H1 (cell line): ENCODE measurements at regions not wholly inside any gene's neighbourhood (a gene's known extent, or its start where the extent isn't known, plus 50 kb on each side); places are given as distances from the start of the nearest gene placed in this dataset.

Experiments used
- CTCF ChIA-PET: fragments of 300-600 bp; sonication (Branson Sonifier 250); formaldehyde crosslinking; loops from one replicate; lab custom pipeline; 2021; ENCODE audit not compliant: partially characterized antibody; lab: Charles Lee
- POLR2A ChIA-PET: fragments of 300-600 bp; sonication (Branson Sonifier 250); formaldehyde crosslinking; loops from one replicate; lab custom pipeline; 2021; ENCODE audit warnings: inconsistent platforms; ENCODE audit not compliant: partially characterized antibody; lab: Charles Lee
- DNase-seq, 2 experiments: peaks; one replicate each; pipeline versions ENCODE4 v3.0.0 to v3.0.0-alpha.2; 2010 to 2022; ENCODE audit warnings: low spot score in 2 of 2, low read depth in 1 of 2, mixed read lengths in 1 of 2
- FAIRE-seq: peaks from 2 replicates; lab custom pipeline; 2011; peaks lifted over from hg19 to GRCh38; lab: Jason Lieb, UNC
- H2AFZ ChIP-seq: 2 replicates; pipeline ENCODE4 v1.8.1; 2012; ENCODE audit warnings: low read length, inconsistent platforms
- H2AK5ac ChIP-seq: 2 replicates; pipeline ENCODE4 v1.6.1; 2013; ENCODE audit warnings: low read depth, low read length
- H2BK120ac ChIP-seq: replicated peaks from 2 replicates; pipeline ENCODE3; 2013; ENCODE audit warnings: low read depth, low read length, inconsistent platforms
- H2BK12ac ChIP-seq: 2 replicates; pipeline ENCODE4 v1.6.1; 2013; ENCODE audit warnings: low read depth, low read length
- H2BK15ac ChIP-seq: 2 replicates; pipeline ENCODE4 v1.6.1; 2013; ENCODE audit warnings: low read length
- H2BK20ac ChIP-seq: 2 replicates; pipeline ENCODE4 v1.6.1; 2013; ENCODE audit warnings: low read length
- H2BK5ac ChIP-seq: 2 replicates; pipeline ENCODE4 v1.6.1; 2013; ENCODE audit warnings: low read depth, low read length
- H3K14ac ChIP-seq: 2 replicates; pipeline ENCODE4 v1.6.1; 2013; ENCODE audit warnings: inconsistent platforms; ENCODE audit not compliant: insufficient read length
- H3K18ac ChIP-seq: 2 replicates; pipeline ENCODE4 v1.6.1; 2013; ENCODE audit warnings: low read length; ENCODE audit errors: extremely low read depth
- H3K23ac ChIP-seq: 2 replicates; pipeline ENCODE4 v1.6.1; 2013; ENCODE audit warnings: inconsistent platforms; ENCODE audit not compliant: insufficient read length
- H3K23me2 ChIP-seq: 2 replicates; pipeline ENCODE4 v1.6.1; 2013; ENCODE audit warnings: low read depth, low read length
- H3K27ac ChIP-seq: 2 replicates; pipeline ENCODE4 v1.6.1; 2011; ENCODE audit warnings: low read depth, low read length, inconsistent platforms
- H3K27me3 ChIP-seq, 4 experiments: replicated peaks in 1 of 4; 1 replicate in 1 of 4; 2 replicates in 3 of 4; pipeline versions ENCODE4 v1.6.1 to v1.8.1; 2011 to 2013; ENCODE audit warnings: low read length in 3 of 4, mild to moderate bottlenecking in 3 of 4, inconsistent platforms in 2 of 4, mixed read lengths in 2 of 4, moderate library complexity in 1 of 4; ENCODE audit not compliant: control insufficient read depth in 3 of 4, insufficient read depth in 3 of 4; ENCODE audit errors: extremely low read depth in 1 of 4
- H3K36me3 ChIP-seq, 4 experiments: 2 replicates each; pipeline versions ENCODE4 v1.6.1 to v1.8.1; 2011 to 2013; ENCODE audit warnings: mild to moderate bottlenecking in 4 of 4, low read length in 3 of 4, moderate library complexity in 2 of 4, control low read depth in 1 of 4, inconsistent platforms in 1 of 4; ENCODE audit not compliant: insufficient read depth in 4 of 4, control insufficient read depth in 2 of 4
- H3K4ac ChIP-seq: replicated peaks from 2 replicates; pipeline ENCODE3; 2013; ENCODE audit warnings: low read length, low read depth, mixed read lengths, inconsistent platforms; ENCODE audit not compliant: insufficient read length
- H3K4me1 ChIP-seq, 4 experiments: replicated peaks in 1 of 4; 1 replicate in 1 of 4; 2 replicates in 3 of 4; pipeline versions ENCODE4 v1.6.1 to v1.8.1; 2011 to 2013; ENCODE audit warnings: low read length in 3 of 4, inconsistent platforms in 2 of 4, mixed read lengths in 1 of 4; ENCODE audit not compliant: insufficient read depth in 4 of 4, control insufficient read depth in 3 of 4
- H3K4me2 ChIP-seq, 2 experiments: 2 replicates each; pipeline versions ENCODE4 v1.6.1 to v1.8.1; 2011 to 2013; ENCODE audit warnings: low read depth in 2 of 2, low read length in 2 of 2, control low read depth in 1 of 2, inconsistent platforms in 1 of 2, mild to moderate bottlenecking in 1 of 2; ENCODE audit not compliant: insufficient read depth in 1 of 2
- H3K4me3 ChIP-seq, 4 experiments: fragments of 200-600, 300-600 bp in 1 of 4; sonication (generic), shearing (Covaris generic), sonication (Bioruptor Twin) in 1 of 4; 2 replicates each; pipeline versions ENCODE4 v1.5.1 to v1.8.1; 2011 to 2016; ENCODE audit warnings: low read length in 4 of 4, low read depth in 3 of 4, control low read depth in 2 of 4, inconsistent platforms in 2 of 4, mild to moderate bottlenecking in 2 of 4, mixed read lengths in 1 of 4, moderate library complexity in 1 of 4; ENCODE audit not compliant: insufficient read depth in 2 of 4; ENCODE audit errors: extremely low read depth in 1 of 4
- H3K56ac ChIP-seq: replicated peaks from 2 replicates; pipeline ENCODE3; 2013; ENCODE audit warnings: low read depth, mild to moderate bottlenecking, mixed read lengths, low read length, inconsistent platforms; ENCODE audit not compliant: insufficient read length
- H3K79me1 ChIP-seq: 2 replicates; pipeline ENCODE4 v1.6.1; 2013; ENCODE audit warnings: low read depth, low read length, control low read depth
- H3K79me2 ChIP-seq, 2 experiments: 2 replicates each; pipeline versions ENCODE4 v1.6.1 to v1.8.1; 2012 to 2013; ENCODE audit warnings: low read length in 2 of 2, mild to moderate bottlenecking in 2 of 2, inconsistent platforms in 1 of 2; ENCODE audit not compliant: insufficient read depth in 2 of 2, control insufficient read depth in 1 of 2
- H3K9ac ChIP-seq, 4 experiments: replicated peaks in 1 of 4; 1 replicate in 1 of 4; 2 replicates in 3 of 4; pipeline versions ENCODE4 v1.6.1 to v1.8.1; 2011 to 2013; ENCODE audit warnings: low read depth in 3 of 4, low read length in 3 of 4, control low read depth in 2 of 4, mild to moderate bottlenecking in 2 of 4, moderate library complexity in 2 of 4, inconsistent platforms in 1 of 4; ENCODE audit errors: extremely low read depth in 1 of 4
- H3K9me3 ChIP-seq, 2 experiments: 2 replicates each; pipeline versions ENCODE4 v1.6.1 to v1.8.1; 2012 to 2013; ENCODE audit warnings: mild to moderate bottlenecking in 2 of 2, moderate library complexity in 2 of 2, control low read depth in 1 of 2, inconsistent platforms in 1 of 2, low read depth in 1 of 2, low read length in 1 of 2, mixed read lengths in 1 of 2; ENCODE audit not compliant: insufficient read depth in 2 of 2
- H4K20me1 ChIP-seq, 2 experiments: replicated peaks in 1 of 2; 2 replicates each; pipeline versions ENCODE3 to v1.8.1; 2011 to 2013; ENCODE audit warnings: inconsistent platforms in 2 of 2, low read length in 2 of 2, mild to moderate bottlenecking in 1 of 2; ENCODE audit not compliant: insufficient read depth in 2 of 2, control insufficient read depth in 1 of 2
- H4K5ac ChIP-seq: 2 replicates; pipeline ENCODE4 v1.6.1; 2013; ENCODE audit warnings: low read length, low read depth, mixed read lengths, inconsistent platforms; ENCODE audit not compliant: insufficient read length
- H4K8ac ChIP-seq: 2 replicates; pipeline ENCODE4 v1.8.0; 2013; ENCODE audit warnings: mild to moderate bottlenecking, moderate library complexity, low read length, inconsistent platforms; ENCODE audit not compliant: insufficient read depth; ENCODE audit errors: extremely low read depth
- H4K91ac ChIP-seq: replicated peaks from 2 replicates; pipeline ENCODE3; 2013; ENCODE audit warnings: low read length, mixed read lengths, inconsistent platforms; ENCODE audit not compliant: insufficient read length
- BACH1 ChIP-seq: IDR thresholded peaks from 2 replicates; pipeline ENCODE4 v1.6.1; 2012; ENCODE audit warnings: low read length, improper control_type of control experiment
- CHD1 ChIP-seq: IDR thresholded peaks from 2 replicates; pipeline ENCODE4 v1.6.1; 2012; ENCODE audit warnings: low read depth, low read length, improper control_type of control experiment
- E2F6 ChIP-seq: IDR thresholded peaks from 2 replicates; pipeline ENCODE4 v1.6.1; 2012; ENCODE audit warnings: inconsistent platforms
- EGR1 ChIP-seq: IDR thresholded peaks from 2 replicates; pipeline ENCODE4 v1.6.1; 2011; ENCODE audit warnings: low read depth, low read length, borderline replicate concordance
- EP300 ChIP-seq, 2 experiments: IDR thresholded peaks; 1 replicate in 1 of 2; 2 replicates in 1 of 2; pipeline ENCODE4 v1.6.1; 2011 to 2012; ENCODE audit warnings: low read depth in 2 of 2, low read length in 2 of 2, mild to moderate bottlenecking in 2 of 2, borderline replicate concordance in 1 of 2, inconsistent platforms in 1 of 2, moderate library complexity in 1 of 2
- EZH2 ChIP-seq: fragments of 200-600 bp; sonication (generic); IDR thresholded peaks from 2 replicates; pipeline ENCODE4 v1.7.1; 2012; ENCODE audit warnings: low read depth, mild to moderate bottlenecking, moderate library complexity, low read length, inconsistent platforms; ENCODE audit not compliant: severe bottlenecking
- POLR2AphosphoS5 ChIP-seq: IDR thresholded peaks from 2 replicates; pipeline ENCODE4 v1.6.1; 2011; ENCODE audit warnings: low read depth, low read length
- POU5F1 ChIP-seq: IDR thresholded peaks from 2 replicates; pipeline ENCODE4 v1.6.1; 2011; ENCODE audit warnings: low read depth, mild to moderate bottlenecking, low read length, moderate library complexity
- SUZ12 ChIP-seq: fragments of 200-600 bp; sonication (generic); IDR thresholded peaks from 2 replicates; pipeline ENCODE4 v1.6.1; 2012; ENCODE audit warnings: mild to moderate bottlenecking, inconsistent platforms, low read length, moderate library complexity, mixed read lengths
- TAF1 ChIP-seq: IDR thresholded peaks from 2 replicates; pipeline ENCODE4 v1.6.1; 2011; ENCODE audit warnings: mild to moderate bottlenecking, low read depth, low read length
- WGBS, 2 experiments: shearing (Covaris generic) in 1 of 2; methylation state at CpG; one replicate each; pipeline versions ENCODE4 v1.1.6 to v1.1.7; 2013 to 2015; ENCODE audit warnings: low lambda C conversion rate in 2 of 2, mixed read lengths in 2 of 2, inconsistent platforms in 1 of 2, low coverage in 1 of 2, missing lambda C conversion rate in 1 of 2; ENCODE audit not compliant: insufficient replicate concordance in 2 of 2, insufficient coverage in 1 of 2, insufficient read length in 1 of 2; ENCODE audit errors: extremely low coverage in 1 of 2, missing lambda C conversion rate in 1 of 2; 5-methylcytosine and 5-hydroxymethylcytosine counted together
- TF ChIP-seq, protein P1 (sequence below): IDR thresholded peaks from 2 replicates; pipeline ENCODE4 v1.6.1; 2012; ENCODE audit warnings: inconsistent platforms

DNA sequence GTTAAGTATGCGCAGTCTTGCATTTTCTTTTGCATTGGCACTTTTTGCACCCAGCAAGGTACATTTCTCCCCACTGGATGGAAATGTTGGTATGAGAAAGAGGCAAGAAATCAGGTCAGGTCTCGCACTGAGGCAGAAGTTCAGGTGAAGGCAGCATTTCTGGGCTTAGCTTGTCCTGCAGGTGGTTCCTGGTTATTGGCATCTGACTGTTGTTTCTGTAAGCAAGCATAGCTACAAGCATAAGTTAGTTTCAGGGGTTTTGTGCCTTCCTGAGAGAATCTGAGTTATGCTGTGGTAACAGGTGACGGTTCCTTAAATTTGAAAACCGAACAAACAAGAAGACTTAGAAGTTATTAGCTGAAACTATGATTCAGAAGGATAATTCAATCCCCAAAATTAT lies 139.4 kb upstream of the GRM7 start:
- Histone ChIP-seq H3K27me3 (no peaks in the 10 kb centered on the region), H3K23me2 (no peaks in the 10 kb centered on the region), H3K4me1 (no peaks in the 10 kb centered on the region), H4K91ac (no peak overlapping the region), H3K4me2 (no peak overlapping the region), H3K4ac (no peak overlapping the region), H3K27ac (no peak overlapping the region), H3K79me2 (no peaks in the 10 kb centered on the region)
- CTCF ChIA-PET: interaction anchor here (0.5 to 0.6 kb wide), 2 partner anchors 933 to 1934 kb away, joined by 4 read pairs; no protein-coding TSS in a partner anchor
- WGBS, 2 experiments: 96% methylated on average over 4 of the region's 4 CpGs; no CpG with 5 or more reads in 1 of the 2 experiments
- TF ChIP-seq POU5F1 (no peak), SUZ12 (no peak), POLR2AphosphoS5 (no peak), BACH1 (no peak), EGR1 (no peak), CHD1 (no peak), TAF1 (no peak), EP300 (IDR thresholded peaks at IDR 0.05; ENCODE audit: borderline replicate concordance in 1 of 2, low read depth in 2 of 2, low read length in 2 of 2) (no peak), EZH2 (no peak), E2F6 (no peak)
- TF ChIP-seq, protein P1, sequence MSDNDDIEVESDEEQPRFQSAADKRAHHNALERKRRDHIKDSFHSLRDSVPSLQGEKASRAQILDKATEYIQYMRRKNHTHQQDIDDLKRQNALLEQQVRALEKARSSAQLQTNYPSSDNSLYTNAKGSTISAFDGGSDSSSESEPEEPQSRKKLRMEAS: no peak
- TF ChIP-seq, all 59 proteins: peak for 0
- Histone ChIP-seq H3K36me3 (no peaks in the 10 kb centered on the region), H4K5ac (no peak overlapping the region), H4K20me1 (no peaks in the 10 kb centered on the region), H4K8ac (no peak overlapping the region), H2BK5ac (no peak overlapping the region), H3K56ac (no peak overlapping the region), H3K18ac (no peak overlapping the region), H2AK5ac (no peak overlapping the region), H3K9me3 (no peaks in the 10 kb centered on the region), H2BK20ac (no peak overlapping the region), H3K4me3 (no peak overlapping the region), H2AFZ (no peak overlapping the region), H3K79me1 (no peaks in the 10 kb centered on the region), H3K23ac (no peak overlapping the region), H3K14ac (no peak overlapping the region), H2BK120ac (no peak overlapping the region), H2BK12ac (no peak overlapping the region), H3K9ac (no peak overlapping the region), H2BK15ac (no peak overlapping the region)
- no peak for FAIRE-seq
- DNase-seq: no peak
- POLR2A ChIA-PET: no interaction called here
